Stimulated activated naive B cell treated with anti-CD40 and anti-IgM and Interleukin-4, amounts not matched to agents 10 μg/mL and 1 μg/mL and 100 μg/mL, for 72 hours (primary cell): ENCODE measurements at regions not wholly inside any gene's neighbourhood (a gene's known extent, or its start where the extent isn't known, plus 50 kb on each side); places are given as distances from the start of the nearest gene placed in this dataset.
"Not testable (repeated sequence)": the region's sequence is repeated elsewhere in the genome, so short reads cannot be mapped to it uniquely, and the experiment has no call there.

ENCODE experiments used
- ATAC-seq, 2 donors: fragments of 150-1000 bp; cut with Tn5 transposase; replicated peaks; 2 replicates each; pipeline ENCODE4 v1.10.0; 2021; ENCODE audit warnings: moderate library complexity in 1 of 2
- DNase-seq: peaks from one replicate; pipeline ENCODE4 v3.0.0; 2021
- H3K27ac Mint-ChIP-seq: one replicate; pipeline ENCODE4 v1.8.0; 2022; ENCODE audit warnings: mild to moderate bottlenecking, mixed read lengths
- H3K27me3 Mint-ChIP-seq, 2 donors: one replicate each; pipeline ENCODE4 v1.8.0; 2022; ENCODE audit warnings: mixed read lengths in 2 of 2
- H3K36me3 Mint-ChIP-seq, 2 donors: one replicate each; pipeline ENCODE4 v1.8.0; 2022; ENCODE audit warnings: mixed read lengths in 2 of 2, mild to moderate bottlenecking in 1 of 2
- H3K4me1 Mint-ChIP-seq, 2 donors: one replicate each; pipeline ENCODE4 v1.8.0; 2022; ENCODE audit warnings: mixed read lengths in 2 of 2, mild to moderate bottlenecking in 1 of 2
- H3K4me3 Mint-ChIP-seq, 2 donors: one replicate each; pipeline ENCODE4 v1.8.0; 2022; ENCODE audit warnings: mild to moderate bottlenecking in 2 of 2, mixed read lengths in 2 of 2, moderate library complexity in 1 of 2
- H3K9me3 Mint-ChIP-seq, 2 donors: one replicate each; pipeline ENCODE4 v1.8.0; 2022; ENCODE audit warnings: mixed read lengths in 2 of 2, mild to moderate bottlenecking in 1 of 2

- H3K27ac Mint-ChIP-seq, result no peak overlapping the region
- H3K27me3 Mint-ChIP-seq, result peaks cover 4 to 5% of the 10 kb centered on the region in 2 donors
- DNase-seq (no peak), ATAC-seq (no peak)
- peaks cover 0 to 3% of the 10 kb centered on the region in 2 donors for H3K9me3 Mint-ChIP-seq
- H3K4me1 Mint-ChIP-seq, result no peaks in the 10 kb centered on the region
- H3K36me3 Mint-ChIP-seq, result no peaks in the 10 kb centered on the region
- no peak overlapping the region for H3K4me3 Mint-ChIP-seq
Measured at GRCh38 chr1:232335261-232335660, 294.7 kb downstream of the SIPA1L2 start.

GRCh38 chr1:232334811-232335210 lies 295.1 kb downstream of the SIPA1L2 start:
- Mint-ChIP-seq H3K27ac (no peak overlapping the region), H3K27me3 (peaks cover 4 to 5% of the 10 kb centered on the region in 2 donors), H3K4me3 (no peak overlapping the region), H3K4me1 (no peaks in the 10 kb centered on the region), H3K9me3 (peaks cover 0 to 3% of the 10 kb centered on the region in 2 donors), H3K36me3 (no peaks in the 10 kb centered on the region)
- DNase-seq (no peak), ATAC-seq (no peak)

- Mint-ChIP-seq H3K27ac (no peak overlapping the region), H3K36me3 (no peaks in the 10 kb centered on the region), H3K9me3 (peaks cover 0 to 5% of the 10 kb centered on the region in 2 donors), H3K4me3 (no peak overlapping the region), H3K27me3 (peaks cover 4 to 5% of the 10 kb centered on the region in 2 donors), H3K4me1 (no peaks in the 10 kb centered on the region)
- ATAC-seq (no peak), DNase-seq (no peak)
Measured at GRCh38 chr1:232334246-232334645, 295.7 kb downstream of the SIPA1L2 start.

GRCh38 chr1:232333419-232333767 lies 296.5 kb downstream of the SIPA1L2 start:
- Mint-ChIP-seq H3K4me1 (no peaks in the 10 kb centered on the region), H3K27me3 (peaks cover 4 to 5% of the 10 kb centered on the region in 2 donors), H3K27ac (no peak overlapping the region), H3K36me3 (no peaks in the 10 kb centered on the region), H3K9me3 (peaks cover 0 to 5% of the 10 kb centered on the region in 2 donors), H3K4me3 (no peak overlapping the region)
- ATAC-seq (no peak), DNase-seq (no peak)

GRCh38 chr1:232332710-232333418 lies 297.1 kb downstream of the SIPA1L2 start:
- not testable (repeated sequence) for ATAC-seq, DNase-seq, H3K27ac Mint-ChIP-seq, H3K27me3 Mint-ChIP-seq, H3K36me3 Mint-ChIP-seq, H3K4me1 Mint-ChIP-seq, H3K4me3 Mint-ChIP-seq, H3K9me3 Mint-ChIP-seq

- Mint-ChIP-seq H3K27me3 (no peaks in the 10 kb centered on the region), H3K4me1 (no peaks in the 10 kb centered on the region), H3K4me3 (no peak overlapping the region), H3K27ac (no peak overlapping the region), H3K9me3 (peaks cover 0 to 5% of the 10 kb centered on the region in 2 donors), H3K36me3 (no peaks in the 10 kb centered on the region)
- no peak for ATAC-seq
- no peak for DNase-seq
Measured at GRCh38 chr1:232329103-232329813, 300.7 kb downstream of the SIPA1L2 start.

GRCh38 chr1:232328486-232329102 lies 301.3 kb downstream of the SIPA1L2 start:
- no peaks in the 10 kb centered on the region for H3K4me1 Mint-ChIP-seq
- no peaks in the 10 kb centered on the region for H3K36me3 Mint-ChIP-seq
- DNase-seq (no peak), ATAC-seq (no peak)
- H3K27me3 Mint-ChIP-seq, result no peaks in the 10 kb centered on the region
- no peak overlapping the region for H3K27ac Mint-ChIP-seq
- H3K9me3 Mint-ChIP-seq, result peaks cover 0 to 5% of the 10 kb centered on the region in 2 donors
- no peak overlapping the region for H3K4me3 Mint-ChIP-seq

GRCh38 chr1:232327899-232328298 lies 302.0 kb downstream of the SIPA1L2 start:
- H3K4me3 Mint-ChIP-seq, result no peak overlapping the region
- H3K27me3 Mint-ChIP-seq, result no peaks in the 10 kb centered on the region
- no peak for DNase-seq
- H3K27ac Mint-ChIP-seq, result no peak overlapping the region
- ATAC-seq, result no peak
- H3K9me3 Mint-ChIP-seq, result peaks cover 0 to 5% of the 10 kb centered on the region in 2 donors
- no peaks in the 10 kb centered on the region for H3K36me3 Mint-ChIP-seq
- H3K4me1 Mint-ChIP-seq, result no peaks in the 10 kb centered on the region

GRCh38 chr1:232327269-232327668 lies 302.7 kb downstream of the SIPA1L2 start:
- Mint-ChIP-seq H3K36me3 (no peaks in the 10 kb centered on the region), H3K4me1 (no peaks in the 10 kb centered on the region), H3K4me3 (no peak overlapping the region)

GRCh38 chr1:232322162-232322734 lies 307.7 kb downstream of the SIPA1L2 start:
- H3K9me3 Mint-ChIP-seq, result no peaks in the 10 kb centered on the region
- ATAC-seq (no peak), DNase-seq (no peak)
- peaks cover 0 to 4% of the 10 kb centered on the region in 2 donors for H3K27me3 Mint-ChIP-seq
- H3K4me1 Mint-ChIP-seq, result no peaks in the 10 kb centered on the region
- H3K36me3 Mint-ChIP-seq, result no peaks in the 10 kb centered on the region
- no peak overlapping the region for H3K4me3 Mint-ChIP-seq
- H3K27ac Mint-ChIP-seq, result no peak overlapping the region

More at GRCh38 chr1:232327269-232327668, 302.7 kb downstream of the SIPA1L2 start:
- ATAC-seq, result no peak
- Mint-ChIP-seq H3K9me3 (peaks cover 0 to 5% of the 10 kb centered on the region in 2 donors), H3K27ac (no peak overlapping the region), H3K27me3 (no peaks in the 10 kb centered on the region)
- no peak for DNase-seq

- peaks cover 0 to 4% of the 10 kb centered on the region in 2 donors for H3K27me3 Mint-ChIP-seq
Measured at GRCh38 chr1:232319518-232320210, 310.3 kb downstream of the SIPA1L2 start.

GRCh38 chr1:232319072-232319471 lies 310.9 kb downstream of the SIPA1L2 start:
- Mint-ChIP-seq H3K9me3 (peaks cover 4% of the 10 kb centered on the region in 2 donors), H3K4me1 (no peaks in the 10 kb centered on the region), H3K27ac (no peak overlapping the region), H3K4me3 (no peak overlapping the region), H3K27me3 (peaks cover 0 to 4% of the 10 kb centered on the region in 2 donors), H3K36me3 (no peaks in the 10 kb centered on the region)
- ATAC-seq (no peak), DNase-seq (no peak)

More at GRCh38 chr1:232319518-232320210, 310.3 kb downstream of the SIPA1L2 start:
- no peak for ATAC-seq
- Mint-ChIP-seq H3K27ac (no peak overlapping the region), H3K4me3 (no peak overlapping the region), H3K4me1 (no peaks in the 10 kb centered on the region), H3K36me3 (no peaks in the 10 kb centered on the region), H3K9me3 (no peaks in the 10 kb centered on the region)
- DNase-seq, result no peak

GRCh38 chr1:232318143-232318542 lies 311.8 kb downstream of the SIPA1L2 start:
- peaks cover 0 to 4% of the 10 kb centered on the region in 2 donors for H3K27me3 Mint-ChIP-seq
- H3K9me3 Mint-ChIP-seq, result peaks cover 8 to 12% of the 10 kb centered on the region in 2 donors
- DNase-seq (no peak), ATAC-seq (no peak)
- no peaks in the 10 kb centered on the region for H3K4me1 Mint-ChIP-seq
- peaks cover 0 to 2% of the 10 kb centered on the region in 2 donors for H3K36me3 Mint-ChIP-seq
- no peak overlapping the region for H3K27ac Mint-ChIP-seq
- H3K4me3 Mint-ChIP-seq, result no peak overlapping the region

- no peaks in the 10 kb centered on the region for H3K4me1 Mint-ChIP-seq
- no peak for ATAC-seq
- no peak for DNase-seq
- H3K9me3 Mint-ChIP-seq, result peaks cover 13 to 16% of the 10 kb centered on the region in 2 donors
- H3K27me3 Mint-ChIP-seq, result peaks cover 0 to 4% of the 10 kb centered on the region in 2 donors
- peaks cover 0 to 2% of the 10 kb centered on the region in 2 donors for H3K36me3 Mint-ChIP-seq
- no peak overlapping the region for H3K4me3 Mint-ChIP-seq
- no peak overlapping the region for H3K27ac Mint-ChIP-seq
Measured at GRCh38 chr1:232317350-232317749, 312.6 kb downstream of the SIPA1L2 start.
